SK-N-SH (cell line): ENCODE measurements at regions not wholly inside any gene's neighbourhood (a gene's known extent, or its start where the extent isn't known, plus 50 kb on each side); places are given as distances from the start of the nearest gene placed in this dataset.

Experiments
- EZH2phosphoT487 ChIP-seq: fragments of 200-600 bp; sonication (generic); IDR thresholded peaks from 2 replicates; pipeline ENCODE4 v1.6.1; 2017; ENCODE audit warnings: low read depth, mixed run types, mild to moderate bottlenecking, antibody characterized with exemption, moderate library complexity, borderline replicate concordance
- FOXJ3 ChIP-seq: sonication (generic); formaldehyde crosslinking; IDR thresholded peaks from 2 replicates; pipeline ENCODE4 v1.5.1; 2020; ENCODE audit warnings: mild to moderate bottlenecking, missing genetic modification reagents
- YY1 ChIP-seq: IDR thresholded peaks from 2 replicates; pipeline ENCODE4 v1.4.0; 2012; ENCODE audit warnings: low read depth, mild to moderate bottlenecking

GRCh38 chr13:74003374-74003773 is 130.8 kb downstream of the KLF12 start:
- TF ChIP-seq YY1 (no peak), FOXJ3 (CRISPR knock-in tag) (no peak), EZH2phosphoT487 (no peak)
